DOHH2 (cell line): ENCODE measurements at regions not wholly inside any gene's neighbourhood (a gene's known extent, or its start where the extent isn't known, plus 50 kb on each side); places are given as distances from the start of the nearest gene placed in this dataset.

ENCODE experiments used
- H3F3A ChIP-seq: fragments of 200-600 bp; sonication (generic), shearing (Covaris generic); 2 replicates; pipeline ENCODE4 v1.6.0; 2016; ENCODE audit warnings: antibody characterized with exemption, mild to moderate bottlenecking; ENCODE audit not compliant: control insufficient read depth, insufficient read depth
- H3K27ac ChIP-seq: fragments of 200-600 bp; sonication (generic); 2 replicates; pipeline ENCODE4 v1.5.1; 2014; ENCODE audit warnings: low read depth, mild to moderate bottlenecking, low read length, moderate library complexity
- H3K27me3 ChIP-seq: fragments of 200-600 bp; sonication (generic); 2 replicates; pipeline ENCODE4 v1.6.1; 2014; ENCODE audit warnings: mild to moderate bottlenecking, low read length, mixed read lengths; ENCODE audit not compliant: control insufficient read depth
- H3K36me3 ChIP-seq: fragments of 200-600 bp; sonication (generic); 2 replicates; pipeline ENCODE4 v1.6.1; 2014; ENCODE audit warnings: mild to moderate bottlenecking, low read length, moderate library complexity, mixed read lengths; ENCODE audit not compliant: control insufficient read depth
- H3K4me1 ChIP-seq: fragments of 200-600 bp; sonication (generic); 2 replicates; pipeline ENCODE4 v1.6.1; 2014; ENCODE audit warnings: mild to moderate bottlenecking, low read length, mixed read lengths; ENCODE audit not compliant: control insufficient read depth
- H3K4me2 ChIP-seq: fragments of 200-600 bp; sonication (generic); 2 replicates; pipeline ENCODE4 v1.6.0; 2014; ENCODE audit warnings: mild to moderate bottlenecking, low read length, moderate library complexity
- H3K4me3 ChIP-seq: fragments of 200-600 bp; sonication (generic); 2 replicates; pipeline ENCODE4 v1.5.1; 2014; ENCODE audit warnings: mild to moderate bottlenecking, low read length, mixed read lengths
- H3K79me2 ChIP-seq: fragments of 200-600 bp; sonication (generic); 2 replicates; pipeline ENCODE4 v1.6.1; 2014; ENCODE audit warnings: mild to moderate bottlenecking, low read length, mixed read lengths; ENCODE audit not compliant: control insufficient read depth
- H3K9me2 ChIP-seq: fragments of 200-600 bp; sonication (generic); replicated peaks from 2 replicates; pipeline ENCODE4 v1.6.1; 2014; ENCODE audit warnings: mild to moderate bottlenecking, low read length, mixed read lengths; ENCODE audit not compliant: control insufficient read depth
- H3K9me3 ChIP-seq: fragments of 200-600 bp; sonication (generic); 2 replicates; pipeline ENCODE4 v1.6.1; 2014; ENCODE audit warnings: antibody characterized with exemption, low read length, mixed read lengths; ENCODE audit not compliant: control insufficient read depth, insufficient read depth
- H4K20me1 ChIP-seq: fragments of 200-600 bp; sonication (generic); 2 replicates; pipeline ENCODE4 v1.6.0; 2014; ENCODE audit warnings: low read depth, mild to moderate bottlenecking, antibody characterized with exemption, low read length, moderate library complexity; ENCODE audit not compliant: control insufficient read depth, insufficient read depth
- EZH2phosphoT487 ChIP-seq: fragments of 200-600 bp; sonication (generic); IDR thresholded peaks from 2 replicates; pipeline ENCODE4 v1.6.1; 2017; ENCODE audit warnings: borderline replicate concordance, mild to moderate bottlenecking, antibody characterized with exemption, low read length, moderate library complexity, mixed read lengths
- TF ChIP-seq, protein P1 (sequence below): fragments of 200-600 bp; sonication (generic); IDR thresholded peaks from one replicate; pipeline ENCODE4 v1.5.1; 2014; ENCODE audit warnings: antibody characterized with exemption, mild to moderate bottlenecking, low read depth, low read length; ENCODE audit not compliant: poor library complexity, severe bottlenecking

GRCh38 chr4:24070117-24070516 lies 180.3 kb upstream of the PPARGC1A start:
- Histone ChIP-seq H3F3A (no peaks in the 10 kb centered on the region), H3K4me2 (no peak overlapping the region), H3K79me2 (no peaks in the 10 kb centered on the region), H3K9me3 (no peaks in the 10 kb centered on the region), H3K27ac (no peak overlapping the region), H3K9me2 (no peaks in the 10 kb centered on the region; the same call in 1 of the 2 replicates), H4K20me1 (no peaks in the 10 kb centered on the region), H3K4me3 (no peak overlapping the region), H3K4me1 (no peaks in the 10 kb centered on the region), H3K36me3 (no peaks in the 10 kb centered on the region), H3K27me3 (no peaks in the 10 kb centered on the region)
- TF ChIP-seq, protein P1, sequence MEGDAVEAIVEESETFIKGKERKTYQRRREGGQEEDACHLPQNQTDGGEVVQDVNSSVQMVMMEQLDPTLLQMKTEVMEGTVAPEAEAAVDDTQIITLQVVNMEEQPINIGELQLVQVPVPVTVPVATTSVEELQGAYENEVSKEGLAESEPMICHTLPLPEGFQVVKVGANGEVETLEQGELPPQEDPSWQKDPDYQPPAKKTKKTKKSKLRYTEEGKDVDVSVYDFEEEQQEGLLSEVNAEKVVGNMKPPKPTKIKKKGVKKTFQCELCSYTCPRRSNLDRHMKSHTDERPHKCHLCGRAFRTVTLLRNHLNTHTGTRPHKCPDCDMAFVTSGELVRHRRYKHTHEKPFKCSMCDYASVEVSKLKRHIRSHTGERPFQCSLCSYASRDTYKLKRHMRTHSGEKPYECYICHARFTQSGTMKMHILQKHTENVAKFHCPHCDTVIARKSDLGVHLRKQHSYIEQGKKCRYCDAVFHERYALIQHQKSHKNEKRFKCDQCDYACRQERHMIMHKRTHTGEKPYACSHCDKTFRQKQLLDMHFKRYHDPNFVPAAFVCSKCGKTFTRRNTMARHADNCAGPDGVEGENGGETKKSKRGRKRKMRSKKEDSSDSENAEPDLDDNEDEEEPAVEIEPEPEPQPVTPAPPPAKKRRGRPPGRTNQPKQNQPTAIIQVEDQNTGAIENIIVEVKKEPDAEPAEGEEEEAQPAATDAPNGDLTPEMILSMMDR: no peak
- no peak for TF ChIP-seq EZH2phosphoT487

DNA sequence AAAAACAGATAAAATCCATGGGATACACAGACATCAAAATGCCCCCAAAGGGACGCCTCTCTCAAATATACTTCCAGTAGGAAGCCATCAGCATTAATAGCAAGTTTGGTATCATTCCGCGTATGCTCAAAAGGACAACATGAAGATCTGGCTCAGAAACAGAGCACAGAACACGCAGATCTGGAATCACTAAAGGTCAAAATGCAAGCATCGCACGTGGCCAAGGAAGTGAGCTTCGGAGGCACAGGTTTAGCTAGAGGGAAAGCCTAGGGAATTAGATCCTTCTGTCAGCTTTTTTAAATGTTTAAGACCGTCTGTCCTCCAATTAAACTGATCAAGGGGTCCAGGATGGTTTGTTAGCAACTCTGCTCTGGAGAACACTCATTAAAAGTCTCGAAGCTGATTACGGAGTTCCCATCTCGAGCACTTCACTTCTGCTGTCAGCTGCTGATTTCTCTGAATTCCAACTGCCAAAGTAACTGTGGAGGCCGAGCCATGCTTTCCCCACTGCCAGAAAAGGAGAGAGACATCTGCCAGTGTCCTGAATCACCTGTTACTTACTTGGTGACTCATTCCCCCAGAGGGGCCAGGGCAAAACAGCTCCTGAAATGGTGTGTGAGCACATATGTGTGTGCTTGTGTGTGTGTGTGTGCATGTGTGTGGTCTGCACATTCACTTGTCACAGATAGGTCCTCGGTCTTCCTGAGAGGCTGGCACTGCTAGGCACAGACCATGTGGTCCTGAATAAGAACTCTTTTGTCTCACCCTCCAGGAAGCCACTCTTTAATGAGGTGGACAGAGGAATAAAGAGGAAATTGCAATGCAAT lies 177.7 kb upstream of the PPARGC1A start:
- TF ChIP-seq EZH2phosphoT487: no peak
- TF ChIP-seq, protein P1: no peak
- no peaks in the 10 kb centered on the region for H3K79me2 ChIP-seq

GRCh38 chr4:24065974-24066373 lies 176.1 kb upstream of the PPARGC1A start:
- no peaks in the 10 kb centered on the region; the same call in 1 of the 2 replicates for H3K9me2 ChIP-seq
- no peak overlapping the region for H3K4me3 ChIP-seq
- no peak overlapping the region for H3K27ac ChIP-seq
- no peaks in the 10 kb centered on the region for H3K79me2 ChIP-seq
- H3K27me3 ChIP-seq: no peaks in the 10 kb centered on the region
- no peaks in the 10 kb centered on the region for H3K4me1 ChIP-seq
- no peaks in the 10 kb centered on the region for H3K9me3 ChIP-seq
- no peaks in the 10 kb centered on the region for H4K20me1 ChIP-seq
- TF ChIP-seq, protein P1: no peak
- no peak for TF ChIP-seq EZH2phosphoT487
- H3K36me3 ChIP-seq: no peaks in the 10 kb centered on the region
- H3K4me2 ChIP-seq: no peak overlapping the region
- no peaks in the 10 kb centered on the region for H3F3A ChIP-seq

More for the DNA sequence above, 177.7 kb upstream of the PPARGC1A start:
- no peaks in the 10 kb centered on the region for H4K20me1 ChIP-seq
- no peak overlapping the region for H3K27ac ChIP-seq
- no peaks in the 10 kb centered on the region for H3K36me3 ChIP-seq
- no peaks in the 10 kb centered on the region for H3K9me3 ChIP-seq
- no peak overlapping the region for H3K4me3 ChIP-seq
- no peaks in the 10 kb centered on the region for H3K27me3 ChIP-seq
- H3K4me2 ChIP-seq: no peak overlapping the region
- H3K4me1 ChIP-seq: no peaks in the 10 kb centered on the region
- H3F3A ChIP-seq: no peaks in the 10 kb centered on the region
- H3K9me2 ChIP-seq: no peaks in the 10 kb centered on the region; the same call in 1 of the 2 replicates
